Endothelial cell of hepatic sinusoid (primary cell): ENCODE measurements at regions not wholly inside any gene's neighbourhood (a gene's known extent, or its start where the extent isn't known, plus 50 kb on each side); places are given as distances from the start of the nearest gene placed in this dataset.
"Not testable (repeated sequence)": the region's sequence is repeated elsewhere in the genome, so short reads cannot be mapped to it uniquely, and the experiment has no call there.

ENCODE experiments used
- in situ Hi-C: cut with HindIII; loops from 2 replicates; pipeline ENCODE4 v1.10.0; 2017; ENCODE audit warnings: low sequenced_read_pairs

- in situ Hi-C loops = no loop called here
These were observed 103.3 kb upstream of the BTG1 start for GRCh38 chr12:92248977-92249376.

GRCh38 chr12:92244036-92244435 is 98.4 kb upstream of the BTG1 start:
- in situ Hi-C loops = no loop called here

- in situ Hi-C loops = no loop called here
These were observed 97.3 kb upstream of the BTG1 start for GRCh38 chr12:92242907-92243306.

GRCh38 chr12:92237762-92238523 is 92.3 kb upstream of the BTG1 start:
- in situ Hi-C loops = no loop called here

- in situ Hi-C loops = no loop called here
These were observed 91.6 kb upstream of the BTG1 start for GRCh38 chr12:92237262-92237661.

GRCh38 chr12:92235703-92236472 is 90.2 kb upstream of the BTG1 start:
- in situ Hi-C loops = no loop called here

GRCh38 chr12:92234533-92234932 is 88.9 kb upstream of the BTG1 start:
- in situ Hi-C loops = no loop called here

- in situ Hi-C loops = no loop called here
These were observed 87.8 kb upstream of the BTG1 start for GRCh38 chr12:92233346-92234015.

- in situ Hi-C loops = not testable (repeated sequence)
These were observed 86.8 kb upstream of the BTG1 start for GRCh38 chr12:92232371-92232932.

GRCh38 chr12:92231945-92232344 is 86.3 kb upstream of the BTG1 start:
- in situ Hi-C loops = not testable (repeated sequence)

- in situ Hi-C loops = not testable (repeated sequence)
These were observed 85.9 kb upstream of the BTG1 start for GRCh38 chr12:92231532-92231931.

GRCh38 chr12:92229381-92229780 is 83.7 kb upstream of the BTG1 start:
- in situ Hi-C loops = no loop called here

GRCh38 chr12:92226961-92227360 is 81.3 kb upstream of the BTG1 start:
- in situ Hi-C loops = no loop called here

GRCh38 chr12:92226071-92226661 is 80.5 kb upstream of the BTG1 start:
- in situ Hi-C loops = no loop called here

- in situ Hi-C loops = no loop called here
These were observed 79.2 kb upstream of the BTG1 start for GRCh38 chr12:92224685-92225331.

- in situ Hi-C loops = no loop called here
These were observed 77.8 kb upstream of the BTG1 start for GRCh38 chr12:92223481-92223880.

- in situ Hi-C loops = no loop called here
These were observed 76.1 kb upstream of the BTG1 start for GRCh38 chr12:92221656-92222315.

- in situ Hi-C loops = no loop called here
These were observed 72.9 kb upstream of the BTG1 start for GRCh38 chr12:92218394-92219077.

- in situ Hi-C loops = no loop called here
These were observed 70.4 kb upstream of the BTG1 start for GRCh38 chr12:92216092-92216491.
